GM21529 (cell line): ENCODE measurements at regions not wholly inside any gene's neighbourhood (a gene's known extent, or its start where the extent isn't known, plus 50 kb on each side); places are given as distances from the start of the nearest gene placed in this dataset.

Experiments used
- ATAC-seq: cut with Tn5 transposase; IDR thresholded peaks from one replicate; pipeline ENCODE4 v1.9.1; 2021; ENCODE audit not compliant: unreplicated experiment

- no peak for ATAC-seq
Measured at GRCh38 chr2:144281476-144281875, 238.4 kb downstream of the ZEB2 start.

- no peak for ATAC-seq
Measured at GRCh38 chr2:144280009-144280408, 239.9 kb downstream of the ZEB2 start.

GRCh38 chr2:144279165-144279564 is 240.8 kb downstream of the ZEB2 start:
- no peak for ATAC-seq

GRCh38 chr2:144277622-144278354 is 242.1 kb downstream of the ZEB2 start:
- ATAC-seq, result no peak

- ATAC-seq, result no peak
Measured at GRCh38 chr2:144275340-144275739, 244.6 kb downstream of the ZEB2 start.

GRCh38 chr2:144274131-144274530 is 245.8 kb downstream of the ZEB2 start:
- no peak for ATAC-seq

GRCh38 chr2:144270951-144271350 is 249.0 kb downstream of the ZEB2 start:
- ATAC-seq, result no peak

- ATAC-seq, result no peak
Measured at GRCh38 chr2:144268036-144268678, 251.8 kb downstream of the ZEB2 start.

- peak; percentile 95 for ATAC-seq
Measured at GRCh38 chr2:144267239-144267638, 252.7 kb downstream of the ZEB2 start.

- ATAC-seq, result no peak
Measured at GRCh38 chr2:144265654-144266053, 254.3 kb downstream of the ZEB2 start.

GRCh38 chr2:144261966-144262365 is 258.0 kb downstream of the ZEB2 start:
- ATAC-seq, result no peak

- ATAC-seq, result no peak
Measured at GRCh38 chr2:144261336-144261735, 258.6 kb downstream of the ZEB2 start.

- ATAC-seq, result no peak
Measured at GRCh38 chr2:144259332-144259731, 260.6 kb downstream of the ZEB2 start.

GRCh38 chr2:144258154-144258553 is 261.8 kb downstream of the ZEB2 start:
- no peak for ATAC-seq

- ATAC-seq, result no peak
Measured at GRCh38 chr2:144256996-144257707, 262.8 kb downstream of the ZEB2 start.

- no peak for ATAC-seq
Measured at GRCh38 chr2:144254342-144255235, 265.3 kb downstream of the ZEB2 start.

GRCh38 chr2:144253743-144254142 is 266.2 kb downstream of the ZEB2 start:
- no peak for ATAC-seq

- ATAC-seq, result no peak
Measured at GRCh38 chr2:144252694-144253093, 267.2 kb downstream of the ZEB2 start.

- peak; percentile 60 for ATAC-seq
Measured at GRCh38 chr2:144249035-144249637, 270.8 kb downstream of the ZEB2 start.

- peak; percentile 44 for ATAC-seq
Measured at GRCh38 chr2:144248350-144249034, 271.4 kb downstream of the ZEB2 start.
